ENCODE measurements at regions not wholly inside any gene's neighbourhood (a gene's known extent, or its start where the extent isn't known, plus 50 kb on each side); places are given as distances from the start of the nearest gene placed in this dataset.

DNA sequence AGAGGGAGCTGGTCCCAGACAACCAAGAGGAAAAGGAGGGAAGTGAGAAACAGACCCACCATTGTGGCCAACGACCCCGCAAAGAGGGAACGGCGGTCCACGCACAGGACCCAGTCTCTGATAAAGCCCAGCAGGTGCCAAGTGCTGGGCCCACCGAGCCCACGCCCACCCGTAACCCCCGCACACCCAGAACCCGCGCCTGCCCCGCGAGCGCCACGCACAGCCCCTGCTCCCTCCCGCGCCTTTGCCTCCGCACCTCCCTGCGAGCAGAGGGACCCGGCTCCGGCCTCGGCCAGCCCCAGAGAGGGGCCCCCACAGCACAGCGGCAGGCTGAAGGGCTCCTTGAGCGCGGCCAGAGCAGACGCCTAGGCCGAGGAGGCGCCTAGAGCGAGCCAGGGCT, 1192.2 kb downstream of the PCDH17 start:
- DNase-seq, result no peak

GRCh38 chr13:58827904-58828303, 1196.4 kb downstream of the PCDH17 start:
- no peak for DNase-seq

- no peak for DNase-seq
These were observed 1199.3 kb downstream of the PCDH17 start for GRCh38 chr13:58830841-58831240.

DNA sequence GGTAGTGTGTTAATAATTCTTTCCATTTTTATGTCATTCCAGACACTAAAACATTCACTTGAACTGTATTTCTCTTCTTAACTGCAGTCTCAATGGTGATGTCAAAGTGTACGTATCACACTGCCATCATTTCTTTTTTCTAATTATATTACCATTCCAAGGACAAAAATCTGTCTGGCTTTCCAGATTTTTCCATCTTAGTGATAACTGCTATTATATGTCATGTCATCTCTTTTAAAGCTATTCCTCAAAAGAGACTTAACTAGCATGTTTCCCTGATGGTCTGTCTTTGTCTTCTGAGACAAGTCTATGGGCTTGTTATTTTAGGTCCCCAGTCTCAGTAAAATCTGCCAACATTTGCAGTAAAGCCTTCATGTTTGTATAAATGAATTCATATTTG, 1207.1 kb downstream of the PCDH17 start:
- no peak for DNase-seq

GRCh38 chr13:58843071-58843470, 1211.5 kb downstream of the PCDH17 start:
- no peak for DNase-seq

DNA sequence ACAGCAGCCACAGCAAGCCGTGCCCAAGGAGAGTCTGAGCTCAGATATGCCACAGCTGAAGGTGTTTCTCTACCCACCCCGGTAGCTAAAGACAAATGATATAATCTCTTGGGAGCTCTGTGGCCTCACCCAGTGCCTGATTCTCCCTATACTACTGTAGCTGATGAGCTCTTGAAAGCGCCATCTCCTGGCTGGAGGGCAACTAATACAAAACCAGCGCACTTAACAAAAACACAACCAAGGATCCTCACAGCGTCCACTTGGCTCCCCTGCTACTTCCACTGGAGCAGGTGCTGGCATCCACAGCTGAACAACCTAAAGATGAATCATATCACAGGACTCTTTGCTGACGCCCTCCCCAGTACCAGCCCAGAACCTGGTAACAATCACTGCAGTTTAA, 1212.0 kb downstream of the PCDH17 start:
- no peak for DNase-seq

- DNase-seq, result no peak
These were observed 1218.6 kb downstream of the PCDH17 start for GRCh38 chr13:58850161-58850560.

DNA sequence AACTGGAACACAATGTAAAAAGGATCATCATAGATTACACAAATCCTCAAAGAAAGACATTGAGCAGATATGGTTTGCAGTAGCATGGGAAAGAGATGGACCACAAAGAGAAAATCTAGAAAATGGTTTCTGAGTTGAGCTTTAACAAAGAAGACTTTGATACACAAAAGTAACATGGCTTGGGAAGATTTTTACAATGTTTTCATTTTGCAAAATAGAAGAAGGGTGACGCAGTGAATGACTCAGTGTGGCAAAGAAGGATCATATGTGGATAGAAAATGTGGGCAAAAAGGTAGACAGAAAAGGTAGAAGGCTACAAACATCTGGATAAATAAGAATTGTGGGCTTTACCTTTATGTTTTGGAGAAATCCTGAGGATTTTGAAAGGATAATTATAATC, 1220.5 kb downstream of the PCDH17 start:
- no peak for DNase-seq

DNA sequence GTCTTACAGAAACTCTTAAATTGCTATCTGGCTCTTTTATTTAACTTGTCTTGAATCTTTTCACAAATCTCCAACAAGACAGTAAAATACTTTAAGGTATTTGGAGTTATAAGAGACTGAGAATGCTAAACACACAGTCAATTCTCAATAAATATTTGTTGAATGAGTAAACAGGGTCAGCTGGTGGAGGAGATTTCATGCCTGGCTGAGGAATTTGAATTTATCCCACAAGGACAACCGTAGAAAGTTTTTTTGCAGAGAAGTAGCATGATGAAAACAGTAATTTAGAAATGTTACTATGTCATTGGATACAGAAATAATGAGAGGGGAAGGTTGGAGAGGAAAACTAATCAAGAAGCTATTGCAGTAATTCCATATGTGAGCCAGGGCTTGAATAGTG, 1223.7 kb downstream of the PCDH17 start:
- no peak for DNase-seq

DNA sequence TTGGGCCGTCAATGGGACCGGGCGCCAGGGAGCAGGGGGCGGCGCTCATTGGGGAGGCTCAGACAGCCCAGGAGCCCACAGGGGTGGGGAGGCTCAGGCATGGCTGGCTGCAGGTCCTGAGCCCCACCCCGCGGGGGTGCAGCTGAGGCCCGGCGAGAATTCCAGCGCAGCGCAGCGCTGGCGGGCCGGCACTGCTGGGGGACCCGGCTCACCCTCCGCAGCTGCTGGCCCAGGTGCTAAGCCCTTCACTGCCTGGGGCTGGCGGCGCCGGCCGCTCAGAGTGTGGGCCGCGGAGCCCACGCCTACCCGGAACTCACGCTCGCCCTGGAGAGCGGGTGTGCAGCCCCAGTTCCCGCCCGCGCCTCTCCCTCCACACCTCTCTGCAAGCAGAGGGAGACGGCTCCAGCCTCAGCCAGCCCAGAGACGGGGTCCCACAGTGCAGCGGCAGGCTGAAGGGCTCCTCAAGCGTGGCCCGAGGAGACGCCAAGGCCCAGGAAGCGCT, 1227.4 kb downstream of the PCDH17 start:
- no peak for DNase-seq

- no peak for DNase-seq
These were observed 1233.7 kb downstream of the PCDH17 start for GRCh38 chr13:58865286-58865685.

DNA sequence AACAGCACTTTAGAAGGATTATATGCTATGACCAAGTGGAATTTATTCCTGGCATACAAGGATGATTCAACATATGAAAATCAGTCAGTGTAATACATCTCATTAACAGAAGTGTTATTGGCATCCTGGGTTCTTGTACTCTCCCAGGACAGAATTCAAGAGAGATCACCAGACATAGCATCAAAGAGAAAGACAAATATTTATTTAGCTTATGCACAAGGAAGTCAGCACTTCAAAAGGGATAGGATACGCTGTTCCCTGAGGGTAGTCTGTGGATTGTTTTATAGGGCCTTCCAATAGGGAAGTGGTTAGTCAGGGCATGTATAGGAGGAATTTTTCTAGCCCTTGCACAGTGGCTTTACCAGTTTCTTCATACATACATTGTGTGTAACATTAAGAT, 1238.0 kb downstream of the PCDH17 start:
- DNase-seq, result no peak

GRCh38 chr13:58876473-58876872, 1244.9 kb downstream of the PCDH17 start:
- DNase-seq, result no peak

DNA sequence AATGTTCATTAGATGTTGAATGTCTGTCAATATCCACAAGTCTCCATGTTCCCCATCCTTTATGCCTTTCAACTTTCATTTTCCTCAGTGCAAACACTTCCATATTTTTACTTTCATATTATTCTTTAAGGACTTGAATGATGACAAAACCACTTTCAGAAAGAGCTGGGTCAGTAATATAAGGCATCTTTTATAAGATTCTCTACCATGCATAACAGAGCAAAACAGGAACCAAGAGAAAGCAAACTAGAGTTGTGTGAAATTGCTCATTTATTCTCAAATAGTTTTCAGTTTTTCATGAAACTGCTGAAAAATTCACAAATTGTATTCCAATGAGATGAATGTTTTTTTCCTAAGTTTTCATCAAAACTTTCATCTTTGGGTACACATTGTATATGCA, 1247.6 kb downstream of the PCDH17 start:
- no peak for DNase-seq

DNA sequence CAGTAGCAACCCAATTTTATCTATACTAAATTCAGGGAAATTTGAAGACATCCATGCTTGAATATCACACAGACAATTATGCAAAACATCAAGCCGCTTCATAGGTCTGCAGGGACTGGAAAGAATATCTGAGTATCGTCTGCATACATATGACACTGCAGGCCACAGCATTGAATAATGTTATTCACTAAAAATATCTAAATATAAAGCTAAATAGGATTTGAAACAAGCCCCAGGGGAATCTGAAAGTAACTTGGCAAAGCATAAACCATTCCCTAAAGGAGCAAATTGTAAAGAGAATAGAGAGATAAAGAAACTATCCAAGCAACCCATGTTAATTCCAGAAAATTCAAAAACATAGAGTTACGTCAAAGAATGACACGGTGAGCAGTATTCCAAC, 1251.0 kb downstream of the PCDH17 start:
- no peak for DNase-seq

DNA sequence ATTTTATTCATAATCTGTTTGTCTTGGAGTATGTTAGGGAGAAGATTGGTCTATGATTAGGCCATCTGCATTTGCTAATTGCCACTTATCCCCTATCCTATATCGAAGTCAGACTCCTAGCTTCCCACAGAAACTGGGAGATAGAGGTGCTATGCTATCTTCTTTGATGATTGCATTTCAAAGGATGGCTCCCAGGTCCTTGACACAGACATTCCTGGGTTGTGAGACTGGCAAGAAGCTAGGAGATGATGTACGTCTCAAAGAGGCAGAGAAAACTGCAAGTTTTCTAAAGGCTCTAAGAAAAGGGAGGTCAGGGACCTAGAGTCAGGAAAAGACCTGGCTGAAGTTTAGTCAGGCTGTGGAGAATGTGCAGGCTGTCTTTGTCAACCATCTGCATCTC, 1251.9 kb downstream of the PCDH17 start:
- DNase-seq, result no peak

- no peak for DNase-seq
These were observed 1253.0 kb downstream of the PCDH17 start for GRCh38 chr13:58884353-58885209.

DNA sequence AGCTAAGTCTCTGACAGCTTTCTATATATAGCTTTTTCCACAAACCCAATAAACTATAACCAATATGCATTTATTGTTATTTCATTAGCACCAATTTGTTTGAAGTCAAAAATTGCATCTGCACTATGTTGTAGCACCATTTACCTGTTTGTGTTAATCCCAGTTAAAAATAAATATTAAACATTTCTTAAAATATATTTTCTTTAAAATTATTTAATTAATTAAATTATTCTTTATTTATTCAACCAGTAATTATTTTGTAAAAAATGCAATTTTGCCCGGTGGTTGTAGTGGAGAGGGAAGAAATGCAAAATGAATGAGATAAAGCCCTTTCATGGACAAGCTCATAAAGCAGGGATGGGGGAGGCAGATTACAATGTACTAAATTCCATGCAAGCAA, 1257.9 kb downstream of the PCDH17 start:
- DNase-seq, result no peak

DNA sequence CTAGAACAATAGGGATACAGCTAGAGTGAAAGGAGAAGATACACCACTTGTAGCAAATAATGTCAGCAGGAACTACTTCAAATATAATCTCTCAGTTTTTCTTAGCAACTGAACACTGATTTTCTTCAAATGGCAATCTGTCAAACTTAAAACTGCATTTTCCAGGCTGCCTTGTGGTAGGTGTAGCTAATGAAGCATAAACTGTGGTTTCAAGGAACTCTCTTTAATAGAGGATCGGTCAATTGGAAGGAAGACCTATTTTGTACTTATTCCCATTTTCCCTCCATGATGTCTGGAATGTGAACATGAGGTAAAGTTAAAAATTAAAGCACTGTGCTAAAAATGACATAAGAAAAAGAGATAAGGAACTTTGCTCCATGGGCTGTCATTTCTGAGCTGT, 1261.9 kb downstream of the PCDH17 start:
- no peak for DNase-seq

GRCh38 chr13:58906329-58907007, 1257.3 kb downstream of the DIAPH3 start:
- no peak for DNase-seq

DNA sequence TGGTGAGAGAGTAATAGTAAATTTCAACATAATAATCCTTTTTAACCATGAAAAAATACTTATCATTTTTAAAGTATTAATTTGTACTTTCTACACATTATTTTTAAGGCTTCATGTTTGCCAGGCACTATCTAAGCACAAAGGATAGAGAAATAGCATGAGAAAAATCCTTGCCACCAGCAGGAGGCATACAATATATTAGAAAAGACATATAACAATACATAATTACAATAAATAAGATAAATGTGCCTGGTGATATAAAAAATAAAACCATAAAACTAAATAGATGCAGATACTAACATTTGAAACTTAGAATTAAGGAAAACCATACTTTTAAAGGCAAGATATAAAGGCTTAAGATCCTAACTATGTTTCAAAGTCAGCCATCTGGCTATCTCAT, 1256.4 kb downstream of the DIAPH3 start:
- no peak for DNase-seq

DNA sequence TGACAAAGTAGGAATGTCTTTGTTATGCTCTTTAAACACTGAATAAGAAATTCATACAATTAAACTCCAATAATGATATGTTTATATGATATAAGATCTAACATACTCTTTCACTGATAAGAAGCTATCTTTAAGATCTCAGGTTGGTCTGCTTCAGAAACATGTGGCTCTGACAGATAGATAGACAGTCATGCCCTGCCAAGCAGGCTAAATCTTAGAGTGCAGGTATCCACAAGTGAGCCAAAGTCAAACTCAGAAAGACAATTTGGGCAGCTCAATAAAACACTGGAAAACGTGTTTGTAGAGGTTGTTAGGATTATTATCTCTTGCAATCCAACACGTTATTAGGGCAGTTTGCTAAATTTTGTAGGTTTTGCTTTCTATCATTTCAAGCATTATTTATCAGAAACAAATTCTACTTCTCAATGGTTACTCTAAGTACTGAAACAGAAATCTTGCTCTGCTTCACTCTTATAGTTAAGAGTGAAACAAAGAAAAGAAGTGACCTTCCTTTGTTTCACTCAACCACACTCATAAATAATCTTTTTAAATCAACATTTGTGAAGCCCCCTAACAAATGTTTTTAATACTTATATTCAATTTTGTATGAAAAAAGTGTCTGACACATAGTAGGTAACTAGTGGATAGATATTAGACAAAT, 1255.6 kb downstream of the DIAPH3 start:
- DNase-seq, result no peak

- DNase-seq, result no peak
These were observed 1244.2 kb downstream of the DIAPH3 start for GRCh38 chr13:58919551-58919950.

DNA sequence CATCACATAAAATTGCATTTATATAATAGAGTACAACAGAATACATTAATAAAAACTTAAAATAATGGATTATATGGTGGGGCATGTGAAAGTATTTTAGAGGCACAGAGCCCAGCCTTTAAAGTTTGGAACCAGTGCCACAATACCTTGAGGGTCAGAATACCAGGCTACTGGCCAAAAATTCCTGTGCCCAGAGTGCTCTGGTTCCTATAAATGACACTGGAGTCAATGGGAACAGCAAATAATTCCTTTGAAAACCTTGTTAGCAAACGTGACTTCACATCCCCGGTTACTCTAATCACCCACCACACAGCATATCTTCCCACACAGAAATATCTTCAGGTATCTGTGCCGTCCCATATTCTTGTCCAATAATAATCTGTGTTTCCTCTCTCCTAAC, 1242.6 kb downstream of the DIAPH3 start:
- DNase-seq, result no peak

Measured in hindlimb muscle (tissue), 1 donor.